GM13977 (cell line): ENCODE measurements at regions not wholly inside any gene's neighbourhood (a gene's known extent, or its start where the extent isn't known, plus 50 kb on each side); places are given as distances from the start of the nearest gene placed in this dataset.

Experiments
- DNase-seq: peaks from one replicate; pipeline ENCODE4 v3.0.0; 2012; ENCODE audit warnings: low spot score
- in situ Hi-C: fragments of 300-500 bp; cut with MboI; formaldehyde crosslinking; loops from one replicate; pipeline ENCODE4 v1.12.0; 2022; ENCODE audit warnings: low sequenced_read_pairs, low pct_unique_long_range_greater_than_20kb, mixed read lengths, inconsistent platforms; ENCODE audit not compliant: unreplicated experiment
- TF ChIP-seq, protein P1 (sequence below): IDR thresholded peaks from 2 replicates; pipeline ENCODE4 v1.5.1; 2012; ENCODE audit warnings: mild to moderate bottlenecking, control low read depth; ENCODE audit not compliant: insufficient read depth; ENCODE audit errors: extremely low read depth, missing control alignments

DNA sequence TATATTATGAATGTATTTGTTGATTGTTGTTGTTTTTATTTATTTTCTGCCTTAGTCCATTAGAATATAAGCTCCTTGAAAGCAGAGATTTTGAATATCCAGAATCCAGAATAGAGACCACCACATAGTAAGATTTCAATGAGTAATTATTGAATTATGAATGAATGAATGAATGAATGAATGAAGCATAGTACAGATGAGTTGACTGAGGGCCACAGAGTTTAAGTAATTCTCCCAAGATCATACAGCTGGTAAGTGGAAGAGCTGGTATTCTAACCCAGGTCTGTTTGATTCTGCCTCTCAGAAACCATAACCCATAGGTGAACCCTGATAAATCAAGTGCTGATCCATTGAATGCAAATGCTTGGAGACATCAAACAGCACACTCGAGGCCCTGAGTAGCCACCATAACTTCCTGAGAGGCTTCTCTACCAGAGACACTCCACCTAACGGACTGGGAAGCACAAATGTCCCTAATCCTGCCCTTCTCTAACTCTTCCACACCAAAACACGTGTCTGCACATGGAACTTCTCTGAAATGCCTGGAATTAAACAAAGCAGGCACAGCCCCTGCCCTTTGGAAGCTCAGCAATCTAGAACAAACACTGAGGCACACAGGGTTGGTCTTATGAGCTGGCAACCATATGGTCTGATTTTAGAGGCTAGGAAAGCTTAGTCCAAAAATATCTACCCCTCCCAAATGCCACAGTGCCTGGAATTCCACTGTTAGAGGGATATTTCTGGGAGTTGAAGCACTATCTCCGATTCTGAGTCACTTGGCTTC is 190.1 kb downstream of the FOXO1 start:
- TF ChIP-seq, protein P1, sequence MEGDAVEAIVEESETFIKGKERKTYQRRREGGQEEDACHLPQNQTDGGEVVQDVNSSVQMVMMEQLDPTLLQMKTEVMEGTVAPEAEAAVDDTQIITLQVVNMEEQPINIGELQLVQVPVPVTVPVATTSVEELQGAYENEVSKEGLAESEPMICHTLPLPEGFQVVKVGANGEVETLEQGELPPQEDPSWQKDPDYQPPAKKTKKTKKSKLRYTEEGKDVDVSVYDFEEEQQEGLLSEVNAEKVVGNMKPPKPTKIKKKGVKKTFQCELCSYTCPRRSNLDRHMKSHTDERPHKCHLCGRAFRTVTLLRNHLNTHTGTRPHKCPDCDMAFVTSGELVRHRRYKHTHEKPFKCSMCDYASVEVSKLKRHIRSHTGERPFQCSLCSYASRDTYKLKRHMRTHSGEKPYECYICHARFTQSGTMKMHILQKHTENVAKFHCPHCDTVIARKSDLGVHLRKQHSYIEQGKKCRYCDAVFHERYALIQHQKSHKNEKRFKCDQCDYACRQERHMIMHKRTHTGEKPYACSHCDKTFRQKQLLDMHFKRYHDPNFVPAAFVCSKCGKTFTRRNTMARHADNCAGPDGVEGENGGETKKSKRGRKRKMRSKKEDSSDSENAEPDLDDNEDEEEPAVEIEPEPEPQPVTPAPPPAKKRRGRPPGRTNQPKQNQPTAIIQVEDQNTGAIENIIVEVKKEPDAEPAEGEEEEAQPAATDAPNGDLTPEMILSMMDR = no peak
- DNase-seq = no peak
- in situ Hi-C loops = no loop called here

DNA sequence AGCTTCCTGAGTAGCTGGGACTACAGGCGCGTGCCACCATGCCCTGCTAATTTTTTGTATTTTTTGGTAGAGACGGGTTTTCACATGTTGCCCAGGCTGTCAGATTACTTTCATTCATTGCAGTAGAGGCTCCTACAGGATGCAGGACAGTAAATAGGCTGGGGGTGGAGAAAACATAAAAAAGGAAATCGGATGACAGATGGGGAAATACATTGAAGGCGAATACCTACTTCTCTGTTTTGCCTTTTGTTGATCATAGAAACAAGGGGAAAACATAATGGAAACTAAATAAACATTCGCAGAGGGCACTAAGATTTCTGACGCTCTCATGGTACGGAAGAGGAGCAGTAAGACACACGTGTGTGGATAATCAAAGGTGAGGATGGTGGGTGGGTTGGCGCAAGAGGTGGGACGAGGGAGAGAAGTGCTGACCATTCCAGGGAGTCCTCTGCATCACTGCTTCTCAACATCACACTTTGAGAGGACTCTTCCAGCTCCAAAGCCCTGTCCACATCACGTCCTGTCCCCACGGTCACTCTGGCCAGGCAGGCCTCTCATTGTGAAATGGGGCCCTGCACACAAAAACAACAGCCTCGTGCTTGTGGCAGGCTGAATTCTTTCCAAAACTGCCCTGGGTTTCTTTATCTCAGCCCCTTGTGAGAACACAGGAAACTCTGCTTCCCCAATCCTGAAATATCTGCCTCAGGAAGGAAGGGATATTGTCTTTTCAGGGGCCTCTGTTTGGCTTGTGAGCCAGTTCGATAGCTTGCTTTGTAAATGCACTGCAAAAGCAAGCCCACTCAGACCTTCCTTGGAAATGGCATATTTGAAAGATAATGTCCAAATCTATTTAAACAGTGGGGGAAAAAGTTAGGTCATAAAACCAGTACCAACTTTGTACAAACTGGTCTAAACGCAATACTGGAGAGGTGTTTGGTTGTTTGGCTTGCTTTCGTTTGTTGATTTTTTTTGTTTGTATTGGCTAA is 188.5 kb downstream of the FOXO1 start:
- no peak for DNase-seq
- TF ChIP-seq, protein P1 = no peak
- in situ Hi-C loops = no loop called here

DNA sequence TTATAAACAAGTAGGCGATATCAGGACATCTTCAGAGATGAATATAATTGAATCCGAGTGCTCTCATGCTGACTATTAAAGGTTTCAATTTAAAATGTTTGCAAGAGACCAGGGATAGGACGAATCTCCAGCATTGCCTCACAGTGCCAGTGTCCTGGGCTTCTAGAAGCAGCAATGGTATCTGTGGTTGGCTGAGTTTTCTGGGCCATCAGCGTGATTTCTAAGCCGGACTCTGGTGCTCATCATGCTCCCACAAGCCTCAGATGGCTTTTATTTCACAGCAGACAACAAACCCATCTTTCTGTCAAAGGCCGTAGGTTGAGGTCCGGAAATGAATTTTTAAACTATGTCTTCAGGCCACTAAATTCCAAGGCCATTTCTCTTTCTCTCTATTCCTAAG is 187.7 kb downstream of the FOXO1 start:
- TF ChIP-seq, protein P1 = no peak
- no peak for DNase-seq
- in situ Hi-C loops = no loop called here

DNA sequence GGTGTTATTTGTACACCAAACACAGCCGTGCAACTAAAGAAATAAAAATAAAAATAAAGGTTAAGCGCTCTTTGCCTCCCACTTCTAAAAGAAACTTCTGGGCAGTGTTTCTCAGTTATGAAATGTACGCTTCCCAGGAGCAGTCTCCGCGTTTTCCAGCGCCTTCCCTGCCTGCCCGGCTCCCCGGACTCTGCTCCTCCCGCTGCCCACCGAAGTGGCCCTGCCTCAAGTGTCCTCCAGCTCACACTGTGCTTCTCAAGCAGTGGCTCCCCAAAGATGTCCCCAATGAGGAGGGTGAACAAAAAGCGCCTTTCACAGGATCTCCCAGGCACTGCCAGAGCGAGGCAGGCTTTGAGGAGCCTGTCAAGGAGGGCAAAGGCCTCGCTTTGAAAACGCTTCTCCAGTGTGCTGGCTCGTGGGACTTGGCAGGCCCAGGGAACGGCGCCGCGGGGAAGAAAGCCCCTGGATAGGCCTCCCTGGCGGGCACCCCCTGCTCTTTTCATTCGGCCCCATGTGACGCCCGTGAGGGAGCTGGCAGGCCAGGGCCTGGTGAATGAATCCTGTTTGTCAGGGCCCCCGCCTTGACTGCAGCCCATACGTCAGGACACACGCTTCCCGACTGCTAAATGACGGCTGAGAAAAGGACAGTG is 187.1 kb downstream of the FOXO1 start:
- in situ Hi-C loops = no loop called here
- no peak for DNase-seq
- TF ChIP-seq, protein P1 = no peak

DNA sequence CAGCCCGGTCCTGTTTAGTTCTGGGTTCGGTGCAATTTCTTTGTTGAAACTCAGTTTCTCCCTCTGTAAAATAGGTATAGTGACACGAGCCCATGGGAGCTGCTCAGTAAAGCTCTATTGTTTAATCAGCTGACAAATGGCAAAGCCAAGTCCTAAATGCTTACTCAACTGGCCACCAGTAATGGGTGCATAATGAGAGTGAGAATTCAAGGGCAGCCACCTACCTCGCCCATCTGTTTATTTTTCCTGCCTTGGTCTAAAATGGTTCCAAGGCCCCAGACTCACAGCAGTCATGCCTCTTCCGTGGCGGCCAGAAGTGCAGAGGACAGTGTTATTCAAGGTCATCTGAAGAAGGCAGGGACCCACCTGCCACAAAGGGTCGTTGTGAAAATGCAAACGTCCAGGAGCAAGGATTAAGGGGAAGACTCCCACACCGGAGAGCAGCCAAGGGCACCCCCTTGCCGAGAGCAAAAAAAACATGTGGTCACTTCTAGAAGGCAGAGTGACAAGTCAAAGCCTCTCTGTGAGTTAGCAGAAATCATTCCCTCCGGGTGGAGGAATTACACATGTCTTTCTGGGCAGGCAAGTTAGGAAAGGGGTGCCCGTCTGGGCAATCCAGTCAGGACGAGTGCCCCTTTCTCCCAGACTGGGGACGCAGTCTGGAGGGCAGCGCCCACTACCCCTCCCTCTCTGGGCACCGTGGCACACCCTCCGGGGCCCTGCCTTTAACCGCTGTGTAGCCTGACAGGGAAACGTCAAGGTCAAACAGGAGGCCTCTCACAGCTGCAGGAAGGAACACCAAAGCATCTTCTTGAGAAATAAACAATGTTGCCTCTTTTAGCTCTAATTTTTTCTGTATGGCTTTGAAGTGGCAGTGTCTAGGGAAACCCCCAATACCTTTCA is 186.2 kb downstream of the FOXO1 start:
- in situ Hi-C loops = no loop called here
- TF ChIP-seq, protein P1 = no peak
- no peak for DNase-seq
